ENCODE measurements at regions not wholly inside any gene's neighbourhood (a gene's known extent, or its start where the extent isn't known, plus 50 kb on each side); places are given as distances from the start of the nearest gene placed in this dataset.

- H3K9ac ChIP-seq (ENCODE audit: insufficient read depth in 1 of 2, low read depth in 2 of 2, low read length in 2 of 2) = no peak overlapping the region
- FAIRE-seq = no peak
- H3K79me2 ChIP-seq (ENCODE audit: control insufficient read depth, insufficient read depth, low read length) = no peaks in the 10 kb centered on the region
- H3K4me1 ChIP-seq (replicated peaks in 1 of 2; ENCODE audit: control insufficient read depth in 2 of 2, insufficient read depth in 2 of 2, low read length in 2 of 2) = no peaks in the 10 kb centered on the region
- H2AFZ ChIP-seq (ENCODE audit: low read depth, low read length) = no peak overlapping the region
- H3K9me3 ChIP-seq (replicated peaks; ENCODE audit: control insufficient read depth, insufficient read depth, low read depth, low read length) = no peaks in the 10 kb centered on the region
- no peaks in the 10 kb centered on the region; a peak in 2 of 5 replicates for H3K27me3 ChIP-seq (ENCODE audit: control insufficient read depth in 2 of 2, insufficient read depth in 2 of 2, low read length in 2 of 2)
- POLR2A ChIA-PET = interaction anchor here (0.7 kb wide), 1 partner anchor 106 kb away, joined by 5 read pairs; no protein-coding TSS in a partner anchor
- TF ChIP-seq SMARCA4 (IDR thresholded peaks at IDR 0.05) = no peak
- no peak for TF ChIP-seq SIX5 (IDR thresholded peaks at IDR 0.05; ENCODE audit: borderline replicate concordance in 1 of 2, insufficient read depth in 1 of 2, low read depth in 1 of 2, low read length in 2 of 2)
- TF ChIP-seq ZNF408 (CRISPR knock-in tag; IDR thresholded peaks at IDR 0.05; ENCODE audit: low read depth) = no peak
- no peak for TF ChIP-seq CBX3 (IDR thresholded peaks at IDR 0.05; ENCODE audit: borderline replicate concordance in 1 of 2, low read length in 2 of 2)
- no peak for TF ChIP-seq GATAD2B (IDR thresholded peaks at IDR 0.05; ENCODE audit: borderline replicate concordance)
- TF ChIP-seq MECOM (CRISPR knock-in tag; IDR thresholded peaks at IDR 0.05) = no peak
- no peak for TF ChIP-seq ATF6 (CRISPR knock-in tag; IDR thresholded peaks at IDR 0.05)
- no peak for TF ChIP-seq ETV6 (IDR thresholded peaks at IDR 0.05; ENCODE audit: borderline replicate concordance in 1 of 2, low read depth in 2 of 2, low read length in 1 of 2)
- no peak for TF ChIP-seq ETV6 (CRISPR knock-in tag; IDR thresholded peaks at IDR 0.05; ENCODE audit: borderline replicate concordance)
- no peak for TF ChIP-seq BACH1 (tag; IDR thresholded peaks at IDR 0.05)
- TF ChIP-seq CBX5 (IDR thresholded peaks at IDR 0.05; ENCODE audit: borderline replicate concordance, low read depth) = no peak
- no peak for TF ChIP-seq PTRF (tag; IDR thresholded peaks at IDR 0.05)
- WGBS (ENCODE audit: insufficient coverage, low coverage, missing lambda C conversion rate) = 0% methylated on average over 2 of the region's 2 CpGs
- H3K4me2 ChIP-seq (ENCODE audit: insufficient read depth, low read length) = no peak overlapping the region
- no peak for DNase-seq (ENCODE audit: extremely low read depth in 1 of 4, low spot score in 3 of 4)
- no peaks in the 10 kb centered on the region for H4K20me1 ChIP-seq (replicated peaks; ENCODE audit: control insufficient read depth, insufficient read depth, low read length)
- no peak overlapping the region for H3K27ac ChIP-seq (ENCODE audit: extremely low read depth, low read depth, low read length)
- no peaks in the 10 kb centered on the region for H3K9me1 ChIP-seq (ENCODE audit: control insufficient read depth, insufficient read depth, low read length)
- CTCF ChIA-PET (ENCODE audit: low intra/inter-chr PET ratio) = no interaction called here
- intact Hi-C loops (cut with micrococcal nuclease) = no loop called here
- no peak overlapping the region for H3K4me3 ChIP-seq
- no peaks in the 10 kb centered on the region for H3K36me3 ChIP-seq (ENCODE audit: control insufficient read depth, insufficient read depth, low read length)
- ATAC-seq = no peak
- in situ Hi-C loops (cut with MboI) = no loop called here
- BruUV-seq (replicated peaks) = no TSS peak
Measured at GRCh38 chr17:14429084-14429483, 128.2 kb downstream of the HS3ST3B1 start.
